OCI-LY3 (cell line): ENCODE measurements at regions not wholly inside any gene's neighbourhood (a gene's known extent, or its start where the extent isn't known, plus 50 kb on each side); places are given as distances from the start of the nearest gene placed in this dataset.

Source experiments
- CTCF ChIP-seq: fragments of 200-600, 300-600 bp; sonication (generic); IDR thresholded peaks from 2 replicates; pipeline ENCODE4 v1.5.1; 2014; ENCODE audit warnings: antibody characterized with exemption, low read length, low read depth
- EZH2phosphoT487 ChIP-seq: fragments of 200-600 bp; shearing (Covaris generic); IDR thresholded peaks from 2 replicates; pipeline ENCODE4 v1.6.1; 2018; ENCODE audit warnings: antibody characterized with exemption, mixed run types, low read depth

- TF ChIP-seq CTCF = no peak
- TF ChIP-seq EZH2phosphoT487 = no peak
Observed at GRCh38 chr4:123568936-123569335, 172.3 kb downstream of the SPRY1 start.
